Fibroblast of the aortic adventitia (primary cell): ENCODE measurements at regions not wholly inside any gene's neighbourhood (a gene's known extent, or its start where the extent isn't known, plus 50 kb on each side); places are given as distances from the start of the nearest gene placed in this dataset.
"Not testable (repeated sequence)": the region's sequence is repeated elsewhere in the genome, so short reads cannot be mapped to it uniquely, and the experiment has no call there.

Experiments used
- DNase-seq: peaks from one replicate; pipeline ENCODE4 v3.0.0-alpha.2; 2010; ENCODE audit warnings: low read depth
- H3K4me3 ChIP-seq: 2 replicates; pipeline ENCODE4 v1.5.1; 2011; ENCODE audit warnings: low read depth, mild to moderate bottlenecking, control low read depth, low read length, moderate library complexity
- CTCF ChIP-seq: IDR thresholded peaks from 2 replicates; pipeline ENCODE4 v1.5.1; 2011; ENCODE audit warnings: mild to moderate bottlenecking, low read length, control low read depth, inconsistent platforms; ENCODE audit not compliant: insufficient read depth

- H3K4me3 ChIP-seq, result no peak overlapping the region
- DNase-seq, result peak; percentile 69
- TF ChIP-seq CTCF, result no peak
Measured at GRCh38 chr13:110001670-110002275, 215.4 kb upstream of the IRS2 start.

- DNase-seq, result no peak
- no peak for TF ChIP-seq CTCF
- no peak overlapping the region for H3K4me3 ChIP-seq
Measured at GRCh38 chr13:110000534-110001345, 214.4 kb upstream of the IRS2 start.

- no peak for DNase-seq
- H3K4me3 ChIP-seq, result no peak overlapping the region
- TF ChIP-seq CTCF, result no peak
Measured at GRCh38 chr13:109999659-110000533, 213.5 kb upstream of the IRS2 start.

- TF ChIP-seq CTCF, result no peak
- DNase-seq, result peak; percentile 85
- H3K4me3 ChIP-seq, result no peak overlapping the region
Measured at GRCh38 chr13:109998684-109999533, 212.5 kb upstream of the IRS2 start.

GRCh38 chr13:109998037-109998436 is 211.7 kb upstream of the IRS2 start:
- no peak for DNase-seq
- H3K4me3 ChIP-seq, result no peak overlapping the region
- TF ChIP-seq CTCF, result no peak

GRCh38 chr13:109997056-109997595 is 210.7 kb upstream of the IRS2 start:
- DNase-seq, H3K4me3 ChIP-seq: not testable (repeated sequence)
